Keratinocyte (primary cell): ENCODE measurements at regions not wholly inside any gene's neighbourhood (a gene's known extent, or its start where the extent isn't known, plus 50 kb on each side); places are given as distances from the start of the nearest gene placed in this dataset.
"Not testable (repeated sequence)": the region's sequence is repeated elsewhere in the genome, so short reads cannot be mapped to it uniquely, and the experiment has no call there.

ENCODE experiments used
- DNase-seq: peaks from one replicate; pipeline ENCODE4 v3.0.0-alpha.2; 2011; ENCODE audit warnings: low read depth, missing footprints, low spot score
- FAIRE-seq: peaks from 2 replicates; lab custom pipeline; 2011; peaks lifted over from hg19 to GRCh38; lab: Jason Lieb, UNC
- H2AFZ ChIP-seq: 2 replicates; pipeline ENCODE4 v1.6.0; 2012; ENCODE audit warnings: low read length, control low read depth, inconsistent platforms; ENCODE audit not compliant: control insufficient read depth
- H3K27ac ChIP-seq: 2 replicates; pipeline ENCODE4 v1.5.1; 2011; ENCODE audit warnings: low read length; ENCODE audit not compliant: control insufficient read depth, insufficient read depth
- H3K27me3 ChIP-seq: 3 replicates; pipeline ENCODE4 v1.6.0; 2011; ENCODE audit warnings: low read length; ENCODE audit not compliant: control insufficient read depth, insufficient read depth; ENCODE audit errors: extremely low read depth
- H3K36me3 ChIP-seq, 2 experiments: 2 replicates in 1 of 2; 3 replicates in 1 of 2; pipeline ENCODE4 v1.5.1; 2011; ENCODE audit warnings: low read length in 2 of 2, mild to moderate bottlenecking in 1 of 2; ENCODE audit not compliant: control insufficient read depth in 2 of 2, insufficient read depth in 2 of 2; ENCODE audit errors: extremely low read depth in 1 of 2
- H3K4me1 ChIP-seq: 3 replicates; pipeline ENCODE4 v1.5.1; 2011; ENCODE audit warnings: low read length; ENCODE audit not compliant: control insufficient read depth, insufficient read depth; ENCODE audit errors: extremely low read depth
- H3K4me2 ChIP-seq: 3 replicates; pipeline ENCODE4 v1.6.0; 2011; ENCODE audit warnings: low read depth, low read length; ENCODE audit not compliant: control insufficient read depth, insufficient read depth; ENCODE audit errors: extremely low read depth
- H3K4me3 ChIP-seq, 3 experiments: fragments of 200-600 bp in 1 of 3; sonication (generic) in 1 of 3; 2 replicates in 2 of 3; 3 replicates in 1 of 3; pipeline ENCODE4 v1.5.1; 2011 to 2016; ENCODE audit warnings: low read length in 3 of 3, mild to moderate bottlenecking in 3 of 3, control low read depth in 2 of 3, inconsistent platforms in 1 of 3, low read depth in 1 of 3, mixed read lengths in 1 of 3, mixed run types in 1 of 3, moderate library complexity in 1 of 3; ENCODE audit not compliant: control insufficient read depth in 2 of 3, insufficient read depth in 2 of 3; ENCODE audit errors: extremely low read depth in 1 of 3
- H3K79me2 ChIP-seq: 2 replicates; pipeline ENCODE4 v1.6.0; 2012; ENCODE audit warnings: low read length; ENCODE audit not compliant: control insufficient read depth, insufficient read depth
- H3K9ac ChIP-seq: 3 replicates; pipeline ENCODE4 v1.6.0; 2011; ENCODE audit warnings: low read length; ENCODE audit not compliant: control insufficient read depth, insufficient read depth; ENCODE audit errors: extremely low read depth
- H3K9me1 ChIP-seq: 3 replicates; pipeline ENCODE4 v1.6.0; 2011; ENCODE audit warnings: low read length; ENCODE audit not compliant: control insufficient read depth, insufficient read depth; ENCODE audit errors: extremely low read depth
- H3K9me3 ChIP-seq: 2 replicates; pipeline ENCODE4 v1.5.1; 2012; ENCODE audit warnings: low read depth, low read length; ENCODE audit not compliant: control insufficient read depth
- H4K20me1 ChIP-seq: 3 replicates; pipeline ENCODE4 v1.6.0; 2011; ENCODE audit warnings: low read length; ENCODE audit not compliant: control insufficient read depth, insufficient read depth; ENCODE audit errors: extremely low read depth
- EZH2 ChIP-seq: IDR thresholded peaks from one replicate; pipeline ENCODE4 v1.6.1; 2012; ENCODE audit warnings: inconsistent platforms, mild to moderate bottlenecking, low read length, moderate library complexity
- dilution Hi-C: fragments of 300-500 bp; cut with MboI; formaldehyde crosslinking; loops from one replicate; pipeline ENCODE4 v1.7.0; 2020; ENCODE audit warnings: low sequenced_read_pairs; ENCODE audit not compliant: extremely low pct_ligation_motif_present
- TF ChIP-seq, protein P1 (sequence below), 3 experiments: IDR thresholded peaks in 1 of 3; conservative IDR thresholded peaks in 1 of 3; optimal IDR thresholded peaks in 1 of 3; 2 replicates in 2 of 3; 3 replicates in 1 of 3; pipeline versions ENCODE3 to v1.5.1; 2011; ENCODE audit warnings: low read length in 3 of 3, mild to moderate bottlenecking in 3 of 3, moderate library complexity in 2 of 3, control low read depth in 1 of 3, inconsistent platforms in 1 of 3; ENCODE audit not compliant: insufficient read depth in 2 of 3; ENCODE audit errors: extremely low read depth in 1 of 3

DNA sequence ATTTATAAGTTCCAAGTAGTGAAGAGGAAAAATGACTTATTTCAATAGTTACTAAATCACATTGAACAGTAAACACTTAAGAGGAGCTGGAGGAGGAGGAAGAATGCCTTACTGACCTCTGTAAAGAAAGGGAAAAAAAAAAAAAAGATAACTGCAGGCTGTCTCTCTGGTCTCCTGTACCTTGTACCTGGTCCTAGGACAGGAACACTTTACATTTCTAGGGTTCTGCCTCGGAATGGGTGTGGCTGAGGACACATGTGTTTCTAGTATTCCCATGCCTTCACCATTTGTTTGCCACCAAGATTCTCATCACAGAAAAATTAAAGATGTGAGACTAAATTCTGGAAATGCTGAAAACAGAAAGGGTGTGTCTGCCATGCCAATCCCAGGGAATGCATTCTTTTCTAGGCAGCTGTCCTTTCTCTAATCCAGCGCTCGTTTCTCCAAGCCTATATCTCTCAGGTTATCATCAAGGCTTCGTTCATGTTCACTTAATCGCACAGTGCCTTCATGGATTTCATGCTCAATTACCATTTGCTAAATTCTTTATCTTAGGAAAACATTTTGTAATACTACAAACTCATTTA, 1208.3 kb downstream of the OTOL1 start:
- Histone ChIP-seq H3K4me1 (no peaks in the 10 kb centered on the region), H3K27ac (no peak overlapping the region), H3K4me3 (no peak overlapping the region), H3K36me3 (no peaks in the 10 kb centered on the region), H3K9me1 (no peaks in the 10 kb centered on the region), H3K27me3 (no peaks in the 10 kb centered on the region), H3K9me3 (no peaks in the 10 kb centered on the region), H2AFZ (no peak overlapping the region), H4K20me1 (no peaks in the 10 kb centered on the region), H3K9ac (no peak overlapping the region), H3K79me2 (no peaks in the 10 kb centered on the region), H3K4me2 (no peak overlapping the region)
- dilution Hi-C loops = no loop called here
- FAIRE-seq = no peak
- TF ChIP-seq, protein P1, sequence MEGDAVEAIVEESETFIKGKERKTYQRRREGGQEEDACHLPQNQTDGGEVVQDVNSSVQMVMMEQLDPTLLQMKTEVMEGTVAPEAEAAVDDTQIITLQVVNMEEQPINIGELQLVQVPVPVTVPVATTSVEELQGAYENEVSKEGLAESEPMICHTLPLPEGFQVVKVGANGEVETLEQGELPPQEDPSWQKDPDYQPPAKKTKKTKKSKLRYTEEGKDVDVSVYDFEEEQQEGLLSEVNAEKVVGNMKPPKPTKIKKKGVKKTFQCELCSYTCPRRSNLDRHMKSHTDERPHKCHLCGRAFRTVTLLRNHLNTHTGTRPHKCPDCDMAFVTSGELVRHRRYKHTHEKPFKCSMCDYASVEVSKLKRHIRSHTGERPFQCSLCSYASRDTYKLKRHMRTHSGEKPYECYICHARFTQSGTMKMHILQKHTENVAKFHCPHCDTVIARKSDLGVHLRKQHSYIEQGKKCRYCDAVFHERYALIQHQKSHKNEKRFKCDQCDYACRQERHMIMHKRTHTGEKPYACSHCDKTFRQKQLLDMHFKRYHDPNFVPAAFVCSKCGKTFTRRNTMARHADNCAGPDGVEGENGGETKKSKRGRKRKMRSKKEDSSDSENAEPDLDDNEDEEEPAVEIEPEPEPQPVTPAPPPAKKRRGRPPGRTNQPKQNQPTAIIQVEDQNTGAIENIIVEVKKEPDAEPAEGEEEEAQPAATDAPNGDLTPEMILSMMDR (optimal IDR thresholded peaks at IDR 0.05 in 1 of 3, IDR thresholded peaks at IDR 0.05 in 1 of 3, conservative IDR thresholded peaks at IDR 0.05 in 1 of 3; ENCODE audit: extremely low read depth in 1 of 3, insufficient read depth in 2 of 3, low read length in 3 of 3) = no peak
- TF ChIP-seq EZH2 = no peak
- no peak for DNase-seq

DNA sequence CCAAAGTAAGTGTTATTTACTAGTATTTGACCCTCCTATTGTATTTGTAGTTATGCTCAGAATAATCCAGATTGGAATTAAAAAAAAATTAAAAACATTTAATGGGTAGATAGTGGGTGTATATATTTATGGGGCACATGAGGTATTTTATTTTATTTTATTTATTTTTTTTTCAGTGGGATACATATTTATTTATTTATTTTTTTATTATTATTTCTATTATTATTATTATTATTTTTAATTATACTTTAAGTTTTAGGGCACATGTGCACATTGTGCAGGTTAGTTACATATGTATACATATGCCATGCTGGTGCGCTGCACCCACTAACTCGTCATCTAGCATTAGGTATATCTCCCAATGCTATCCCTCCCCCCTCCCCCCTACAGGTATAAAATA, 1211.8 kb downstream of the OTOL1 start:
- dilution Hi-C loops, H3K79me2 ChIP-seq, H3K9ac ChIP-seq, H3K27me3 ChIP-seq, H3K4me3 ChIP-seq, H3K36me3 ChIP-seq, H3K4me2 ChIP-seq, H3K9me3 ChIP-seq, DNase-seq, H3K27ac ChIP-seq, H2AFZ ChIP-seq, H3K4me1 ChIP-seq, H4K20me1 ChIP-seq, H3K9me1 ChIP-seq, FAIRE-seq: not testable (repeated sequence)

DNA sequence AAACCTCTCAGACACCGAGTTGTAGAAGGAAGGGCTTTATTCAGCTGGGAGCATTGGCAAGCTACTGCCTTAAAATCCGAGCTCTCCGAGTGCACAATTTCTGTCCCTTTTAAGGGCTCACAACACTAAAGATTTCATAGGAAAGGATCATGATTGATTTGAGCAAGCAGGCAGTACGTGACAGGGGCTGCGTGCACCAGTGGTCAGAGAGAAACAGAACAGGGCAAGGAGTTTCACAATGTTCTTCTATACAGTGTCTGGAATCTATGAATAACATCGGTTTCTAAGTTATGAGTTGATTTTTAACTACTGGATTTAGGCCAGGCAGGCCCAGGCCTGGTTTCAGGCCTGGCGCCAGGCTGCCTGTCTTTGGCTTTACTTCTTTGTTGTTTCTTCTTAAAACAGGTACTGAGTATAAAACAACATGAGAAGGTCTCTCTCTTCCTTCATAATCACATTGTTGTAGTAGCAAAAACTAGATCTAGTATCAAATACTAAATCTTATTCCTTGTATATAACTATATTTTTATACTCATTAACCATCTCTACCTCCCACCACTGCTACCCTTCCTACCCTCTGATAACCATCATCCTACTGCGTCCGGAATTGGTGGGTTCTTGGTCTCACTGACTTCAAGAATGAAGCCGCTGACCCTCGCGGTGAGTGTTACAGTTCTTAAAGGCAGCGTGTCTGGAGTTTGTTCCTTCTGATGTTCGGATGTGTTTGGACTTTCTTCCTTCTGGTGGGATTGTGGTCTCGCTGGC, 1212.5 kb downstream of the OTOL1 start:
- H3K4me1 ChIP-seq, FAIRE-seq, H3K9me1 ChIP-seq, H3K36me3 ChIP-seq, DNase-seq, H3K4me2 ChIP-seq, H3K9me3 ChIP-seq, H3K4me3 ChIP-seq, H3K27me3 ChIP-seq, H2AFZ ChIP-seq, dilution Hi-C loops, H3K9ac ChIP-seq, H4K20me1 ChIP-seq, H3K79me2 ChIP-seq, H3K27ac ChIP-seq: not testable (repeated sequence)
